Medulla oblongata (tissue), 1 donor: ENCODE measurements at regions not wholly inside any gene's neighbourhood (a gene's known extent, or its start where the extent isn't known, plus 50 kb on each side); places are given as distances from the start of the nearest gene placed in this dataset.
"Not testable (repeated sequence)": the region's sequence is repeated elsewhere in the genome, so short reads cannot be mapped to it uniquely, and the experiment has no call there.

Experiments used
- DNase-seq: peaks from one replicate; pipeline ENCODE4 v3.0.0-alpha.2; 2015; ENCODE audit errors: extremely low spot score

GRCh38 chr9:78438211-78438610 lies 141.3 kb downstream of the PSAT1 start:
- peak; percentile 24 for DNase-seq

GRCh38 chr9:78438780-78439179 lies 141.9 kb downstream of the PSAT1 start:
- no peak for DNase-seq

GRCh38 chr9:78439190-78439865 lies 142.4 kb downstream of the PSAT1 start:
- peak; percentile 96 for DNase-seq

- DNase-seq, result peak; percentile 13
These were observed 143.2 kb downstream of the PSAT1 start for GRCh38 chr9:78439866-78440830.

GRCh38 chr9:78441396-78441795 lies 144.5 kb downstream of the PSAT1 start:
- no peak for DNase-seq

DNA sequence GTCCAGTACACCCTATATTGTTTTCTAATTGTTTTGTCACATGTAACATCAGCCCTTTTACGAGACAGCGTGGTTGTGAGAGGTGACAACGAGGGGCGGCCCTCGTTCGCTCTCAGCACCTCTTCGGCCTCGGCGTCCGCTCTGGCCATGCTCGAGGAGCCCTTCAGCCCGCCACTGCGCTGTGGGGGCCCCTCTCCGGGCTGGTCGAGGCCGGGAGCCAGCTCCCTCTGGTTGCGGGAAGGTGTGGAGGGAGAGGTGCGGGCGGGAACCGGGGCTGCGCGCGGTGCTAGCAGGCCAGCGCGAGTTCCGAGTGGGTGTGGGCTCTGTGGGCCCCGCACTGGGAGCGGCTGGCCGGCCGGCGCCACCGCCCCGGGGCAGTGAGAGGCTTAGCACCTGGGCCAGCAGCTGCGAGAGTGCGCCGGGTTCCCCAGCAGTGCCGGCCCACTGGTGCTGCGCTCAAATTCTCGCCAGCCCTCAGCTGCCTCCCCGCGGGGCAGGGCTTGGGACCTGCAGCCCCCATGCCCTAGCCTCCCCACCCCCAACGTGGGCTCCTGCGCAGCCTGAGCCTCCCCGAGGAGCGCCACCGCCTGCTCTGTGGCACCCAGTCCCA lies 145.0 kb downstream of the PSAT1 start:
- no peak for DNase-seq

DNA sequence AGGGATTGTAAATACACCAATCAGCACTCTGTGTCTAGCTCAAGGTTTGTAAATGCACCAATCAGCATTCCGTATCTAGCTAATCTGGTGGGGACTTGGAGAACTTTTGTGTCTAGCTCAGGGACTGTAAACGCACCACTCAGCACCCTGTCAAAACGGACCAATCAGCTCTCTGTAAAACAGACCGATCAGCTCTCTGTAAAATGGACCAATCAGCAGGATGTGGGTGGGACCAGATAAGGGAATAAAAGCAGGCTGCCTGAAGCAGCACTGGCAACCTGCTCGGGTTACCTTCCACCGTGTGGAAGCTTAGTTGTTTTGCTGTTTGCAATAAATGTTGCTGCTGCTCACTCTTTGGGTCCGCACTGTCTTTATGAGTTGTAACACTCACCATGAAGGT lies 145.7 kb downstream of the PSAT1 start:
- DNase-seq, result not testable (repeated sequence)

DNA sequence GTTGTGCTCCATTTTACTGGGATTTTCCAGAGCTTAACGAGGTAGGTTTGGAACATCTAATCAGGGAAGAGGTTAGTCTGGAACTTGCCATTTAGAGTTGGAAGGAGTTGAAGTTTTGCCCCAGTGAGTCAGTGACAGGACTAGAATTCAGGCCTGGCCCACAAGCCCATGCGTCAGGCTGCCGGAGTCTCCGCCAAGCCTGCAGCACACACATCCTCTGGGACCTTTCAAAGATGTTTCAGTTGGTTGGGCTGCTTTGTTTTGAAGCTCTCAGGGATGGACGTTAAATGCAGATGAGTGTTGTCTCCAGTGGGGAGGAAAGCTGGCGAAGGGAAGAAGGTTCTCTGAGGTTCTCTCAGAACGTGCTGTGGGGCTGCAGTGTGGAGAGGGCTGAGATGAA lies 147.0 kb downstream of the PSAT1 start:
- DNase-seq, result no peak

GRCh38 chr9:78448960-78449673 lies 152.2 kb downstream of the PSAT1 start:
- no peak for DNase-seq

- DNase-seq, result no peak
These were observed 156.5 kb downstream of the PSAT1 start for GRCh38 chr9:78453450-78453849.

GRCh38 chr9:78462611-78463010 lies 165.7 kb downstream of the PSAT1 start:
- no peak for DNase-seq

DNA sequence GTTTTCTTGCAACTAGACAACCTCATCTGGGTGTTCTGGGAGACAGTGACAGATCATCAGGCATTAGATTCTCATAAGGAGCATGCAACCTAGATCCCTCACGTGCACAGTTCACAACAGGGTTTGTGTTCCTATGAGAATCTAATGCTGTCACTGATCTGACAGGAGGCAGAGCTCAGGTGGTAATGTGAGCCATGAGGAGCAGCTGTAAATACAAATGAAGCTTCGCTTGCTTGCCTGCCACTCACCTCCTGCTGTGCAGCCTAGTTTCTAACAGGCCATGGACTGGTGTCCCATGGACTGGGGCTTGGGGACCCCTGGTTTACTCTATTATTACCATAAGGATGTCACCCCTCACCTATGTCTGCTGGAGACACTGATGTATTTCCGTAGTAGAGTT lies 166.8 kb downstream of the PSAT1 start:
- DNase-seq, result no peak

DNA sequence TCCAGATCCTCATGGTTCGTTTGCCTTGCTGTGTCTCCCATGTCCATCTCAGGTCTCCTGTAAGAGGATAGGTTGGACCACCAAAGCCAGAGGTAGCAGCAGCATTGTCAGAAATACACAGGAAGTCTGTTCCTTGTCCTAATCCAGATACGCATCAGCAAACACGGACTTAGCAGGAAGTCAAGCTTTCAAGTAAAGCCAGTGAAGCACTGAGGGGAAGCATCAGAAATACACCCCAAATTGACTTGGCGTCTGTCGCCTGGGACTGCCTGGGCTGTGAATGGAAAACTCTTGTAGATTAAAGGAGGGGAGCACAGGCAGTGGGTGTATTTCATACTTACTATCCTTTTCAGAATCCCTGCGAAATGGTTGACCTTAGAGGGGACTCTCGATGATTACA lies 171.3 kb downstream of the PSAT1 start:
- DNase-seq, result no peak

DNA sequence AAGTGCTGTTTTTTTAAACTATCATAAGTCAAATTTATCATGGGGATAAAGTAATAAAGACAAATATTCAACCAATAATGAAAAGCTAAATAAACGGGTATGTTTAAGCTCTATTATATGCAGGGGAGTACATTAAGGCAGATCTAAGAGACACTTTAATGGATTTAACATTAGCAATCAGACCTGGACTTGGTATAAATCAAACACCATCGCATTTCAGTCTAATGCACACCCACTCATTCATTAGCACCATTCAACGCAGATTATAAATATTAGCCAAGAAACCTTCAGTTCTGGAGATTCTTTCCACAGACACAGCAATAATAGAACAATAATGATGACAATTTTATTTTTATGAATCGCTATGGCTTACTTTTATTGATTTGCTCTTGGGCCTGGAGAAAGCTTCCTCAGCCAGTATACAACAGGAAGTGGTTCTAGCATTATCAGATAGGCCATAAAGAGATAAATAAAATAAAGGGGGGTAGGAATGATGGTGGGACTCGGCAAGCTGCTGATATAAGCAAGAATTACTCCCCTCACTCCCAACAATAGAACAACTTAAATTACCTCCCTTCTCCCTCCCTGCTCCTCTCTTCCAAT lies 172.2 kb downstream of the PSAT1 start:
- no peak for DNase-seq

- no peak for DNase-seq
These were observed 173.3 kb downstream of the PSAT1 start for GRCh38 chr9:78470216-78470615.

GRCh38 chr9:78470741-78471140 lies 173.8 kb downstream of the PSAT1 start:
- DNase-seq, result no peak

- no peak for DNase-seq
These were observed 175.2 kb downstream of the PSAT1 start for GRCh38 chr9:78472111-78472510.

GRCh38 chr9:78479441-78479840 lies 182.5 kb downstream of the PSAT1 start:
- no peak for DNase-seq

DNA sequence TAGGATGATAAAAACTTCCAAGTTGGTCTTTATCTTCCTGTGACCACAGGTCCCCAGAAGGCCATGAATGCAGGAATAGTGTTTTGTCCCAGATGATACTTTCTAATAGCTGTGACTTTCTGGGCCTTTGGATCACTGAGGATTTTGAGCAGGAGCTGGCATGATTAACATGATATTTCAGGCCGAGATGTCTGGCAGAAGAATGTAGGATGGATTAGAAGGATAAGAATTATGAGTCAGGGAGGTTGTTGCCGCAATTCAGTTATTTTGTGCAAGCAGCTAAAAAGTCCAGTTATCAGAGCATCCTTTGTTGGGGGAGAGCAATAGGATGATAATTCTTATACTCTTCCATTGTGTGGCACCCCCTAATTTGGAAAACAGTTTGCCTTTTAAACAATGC lies 189.7 kb downstream of the PSAT1 start:
- no peak for DNase-seq

- DNase-seq, result no peak
These were observed 193.3 kb downstream of the PSAT1 start for GRCh38 chr9:78490231-78490630.

DNA sequence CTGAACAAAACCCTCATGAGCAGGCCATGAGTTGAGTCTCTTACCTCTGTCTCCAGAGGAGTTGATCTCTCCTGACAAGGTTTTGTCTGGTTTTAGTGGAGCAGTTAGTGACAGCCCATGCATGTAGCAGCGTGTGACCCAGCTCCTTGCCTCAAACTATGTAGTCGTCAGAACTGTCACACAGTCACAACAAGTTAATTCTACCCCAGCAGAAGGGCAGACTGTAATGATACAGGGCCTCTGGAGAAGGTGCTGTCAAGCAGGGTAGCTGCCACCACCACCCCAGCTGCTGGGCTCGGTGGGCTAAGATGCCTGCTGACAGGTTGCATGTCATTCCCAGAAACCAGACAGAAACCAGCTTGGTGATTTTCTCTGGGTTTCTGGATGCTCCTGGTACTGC lies 194.5 kb downstream of the PSAT1 start:
- no peak for DNase-seq
